IMR-90 (cell line): ENCODE measurements at regions not wholly inside any gene's neighbourhood (a gene's known extent, or its start where the extent isn't known, plus 50 kb on each side); places are given as distances from the start of the nearest gene placed in this dataset.

Experiments used
- ATAC-seq: fragments of 200-7000 bp; cut with Tn5 transposase; 2 replicates; pipeline ENCODE4 v1.9.1; 2020; ENCODE audit warnings: low read depth, mild to moderate bottlenecking, moderate library complexity
- BruUV-seq: library from RNA; stranded (reverse); fragments of 400-500 nt; replicated peaks from 2 replicates; lab custom pipeline; 2021; lab: Mats Ljungman, UMichigan
- CTCF ChIA-PET: fragments of 300-600 bp; formaldehyde crosslinking; extraction: SDS; loops from one replicate; lab custom pipeline; 2021; ENCODE audit warnings: antibody characterized with exemption; lab: Yijun Ruan, JAX
- POLR2A ChIA-PET: fragments of 300-600 bp; sonication (Branson Sonifier 250); formaldehyde crosslinking; loops from one replicate; lab custom pipeline; 2022; ENCODE audit warnings: antibody characterized with exemption; ENCODE audit not compliant: unreplicated experiment; lab: Charles Lee
- DNase-seq: peaks from one replicate; pipeline ENCODE4 v3.0.0; 2013
- H2AFZ ChIP-seq: replicated peaks from 2 replicates; pipeline ENCODE3; 2013; ENCODE audit warnings: low read length, mild to moderate bottlenecking; ENCODE audit not compliant: poor library complexity
- H2AK5ac ChIP-seq: 2 replicates; pipeline ENCODE4 v1.6.1; 2013; ENCODE audit warnings: low read depth, low read length, inconsistent platforms
- H2AK9ac ChIP-seq: replicated peaks from 2 replicates; pipeline ENCODE3; 2013; ENCODE audit warnings: mild to moderate bottlenecking, low read depth, low read length, moderate library complexity; ENCODE audit not compliant: poor library complexity
- H2BK120ac ChIP-seq: 2 replicates; pipeline ENCODE4 v1.6.1; 2013; ENCODE audit warnings: low read depth, low read length, inconsistent platforms
- H2BK15ac ChIP-seq: 3 replicates; pipeline ENCODE4 v1.6.1; 2013; ENCODE audit warnings: low read depth, low read length, inconsistent platforms
- H2BK20ac ChIP-seq: 2 replicates; pipeline ENCODE4 v1.6.1; 2013; ENCODE audit warnings: low read depth, mild to moderate bottlenecking, inconsistent platforms, low read length, moderate library complexity
- H2BK5ac ChIP-seq: 2 replicates; pipeline ENCODE4 v1.6.1; 2013; ENCODE audit warnings: mild to moderate bottlenecking, low read depth, low read length, inconsistent platforms; ENCODE audit not compliant: poor library complexity, severe bottlenecking
- H3K14ac ChIP-seq: replicated peaks from 2 replicates; pipeline ENCODE4 v1.6.1; 2013; ENCODE audit warnings: low read depth, low read length, inconsistent platforms
- H3K18ac ChIP-seq: 2 replicates; pipeline ENCODE4 v1.6.1; 2013; ENCODE audit warnings: low read depth, low read length, control low read depth
- H3K23ac ChIP-seq: 2 replicates; pipeline ENCODE4 v1.6.1; 2013; ENCODE audit warnings: low read depth, low read length, inconsistent platforms
- H3K27ac ChIP-seq: 2 replicates; pipeline ENCODE4 v1.5.1; 2013; ENCODE audit warnings: mild to moderate bottlenecking, control low read depth, low read length; ENCODE audit not compliant: insufficient read depth
- H3K27me3 ChIP-seq: 2 replicates; pipeline ENCODE4 v1.6.1; 2013; ENCODE audit warnings: low read length; ENCODE audit not compliant: control insufficient read depth, insufficient read depth
- H3K36me3 ChIP-seq: 2 replicates; pipeline ENCODE4 v1.6.1; 2013; ENCODE audit warnings: low read length, mixed read lengths; ENCODE audit not compliant: control insufficient read depth, insufficient read depth
- H3K4ac ChIP-seq: 2 replicates; pipeline ENCODE4 v1.6.1; 2013; ENCODE audit warnings: low read depth, low read length, inconsistent platforms
- H3K4me1 ChIP-seq: 2 replicates; pipeline ENCODE4 v1.6.1; 2013; ENCODE audit warnings: low read length, mixed read lengths; ENCODE audit not compliant: control insufficient read depth, insufficient read depth
- H3K4me2 ChIP-seq: 2 replicates; pipeline ENCODE4 v1.6.1; 2013; ENCODE audit warnings: low read depth, mild to moderate bottlenecking, control low read depth, low read length, moderate library complexity
- H3K4me3 ChIP-seq: 2 replicates; pipeline ENCODE4 v1.5.1; 2013; ENCODE audit warnings: low read depth, mild to moderate bottlenecking, control low read depth, low read length, moderate library complexity; ENCODE audit not compliant: insufficient read depth
- H3K56ac ChIP-seq: 2 replicates; pipeline ENCODE4 v1.6.1; 2013; ENCODE audit warnings: low read length, inconsistent platforms; ENCODE audit not compliant: insufficient read depth; ENCODE audit errors: extremely low read depth
- H3K79me1 ChIP-seq, 2 experiments: 2 replicates each; pipeline ENCODE4 v1.6.1; 2013; ENCODE audit warnings: low read length in 2 of 2, inconsistent platforms in 1 of 2, low read depth in 1 of 2
- H3K9ac ChIP-seq: 2 replicates; pipeline ENCODE4 v1.6.1; 2013; ENCODE audit warnings: low read depth, low read length, control low read depth
- H3K9me1 ChIP-seq: 2 replicates; pipeline ENCODE4 v1.6.1; 2013; ENCODE audit warnings: low read length, inconsistent platforms; ENCODE audit not compliant: insufficient read depth
- H3K9me3 ChIP-seq: 2 replicates; pipeline ENCODE4 v1.6.1; 2013; ENCODE audit warnings: low read length; ENCODE audit not compliant: control insufficient read depth, insufficient read depth
- H4K20me1 ChIP-seq: 2 replicates; pipeline ENCODE4 v1.6.1; 2013; ENCODE audit warnings: low read length, inconsistent platforms; ENCODE audit not compliant: insufficient read depth
- H4K5ac ChIP-seq: 2 replicates; pipeline ENCODE4 v1.6.1; 2013; ENCODE audit warnings: mild to moderate bottlenecking, low read depth, low read length, control low read depth
- H4K8ac ChIP-seq, 2 experiments: 2 replicates each; pipeline ENCODE4 v1.6.1; 2013; ENCODE audit warnings: low read depth in 2 of 2, low read length in 2 of 2, control low read depth in 1 of 2, inconsistent platforms in 1 of 2
- H4K91ac ChIP-seq: 2 replicates; pipeline ENCODE4 v1.6.1; 2013; ENCODE audit warnings: low read depth, low read length, inconsistent platforms; ENCODE audit not compliant: insufficient read depth
- CEBPB ChIP-seq: IDR thresholded peaks from 2 replicates; pipeline ENCODE4 v1.6.1; 2012; ENCODE audit warnings: low read depth, low read length, improper control_type of control experiment
- CHD1 ChIP-seq: IDR thresholded peaks from 2 replicates; pipeline ENCODE4 v1.6.1; 2012; ENCODE audit warnings: low read depth, low read length, improper control_type of control experiment
- FOS ChIP-seq: fragments of 150-350 bp; IDR thresholded peaks from 2 replicates; pipeline ENCODE4 v1.6.1; 2016; ENCODE audit warnings: low read depth, low read length
- MXI1 ChIP-seq: IDR thresholded peaks from 2 replicates; pipeline ENCODE4 v1.6.1; 2012; ENCODE audit warnings: low read depth, mild to moderate bottlenecking, low read length, moderate library complexity, borderline replicate concordance
- NFE2L2 ChIP-seq: fragments of 150-350 bp; IDR thresholded peaks from 2 replicates; pipeline ENCODE4 v1.6.1; 2016; ENCODE audit warnings: low read depth, mild to moderate bottlenecking, low read length
- POLR2A ChIP-seq: IDR thresholded peaks from 2 replicates; pipeline ENCODE4 v1.6.1; 2012; ENCODE audit warnings: mild to moderate bottlenecking, low read depth, low read length
- RCOR1 ChIP-seq: IDR thresholded peaks from 2 replicates; pipeline ENCODE4 v1.6.1; 2012; ENCODE audit warnings: mild to moderate bottlenecking, low read length, improper control_type of control experiment; ENCODE audit not compliant: insufficient replicate concordance
- RFX5 ChIP-seq: IDR thresholded peaks from 2 replicates; pipeline ENCODE4 v1.8.0; 2012; ENCODE audit warnings: low read depth, mild to moderate bottlenecking, low read length, moderate library complexity
- SMC3 ChIP-seq: fragments of 150-350 bp; IDR thresholded peaks from 2 replicates; pipeline ENCODE4 v1.6.1; 2016; ENCODE audit warnings: low read depth, mild to moderate bottlenecking, antibody characterized with exemption, low read length, moderate library complexity
- WGBS, 2 experiments: methylation state at CpG; one replicate each; pipeline versions ENCODE4 v1.1.5 to v1.1.7; 2013; ENCODE audit warnings: missing lambda C conversion rate in 2 of 2; ENCODE audit not compliant: insufficient read length in 1 of 2; ENCODE audit errors: extremely low coverage in 2 of 2; 5-methylcytosine and 5-hydroxymethylcytosine counted together
- dilution Hi-C: fragments of 300-500 bp; cut with HindIII; formaldehyde crosslinking; loops from one replicate; pipeline ENCODE4 v1.14.3; 2018; ENCODE audit warnings: low sequenced_read_pairs; ENCODE audit not compliant: unreplicated experiment
- in situ Hi-C: fragments of 300-500 bp; cut with MboI; formaldehyde crosslinking; loops from 3 replicates; pipeline ENCODE4 v1.14.3; 2019; ENCODE audit warnings: low sequenced_read_pairs, inconsistent platforms, mixed read lengths
- intact Hi-C: fragments of 100-400 bp; cut with micrococcal nuclease; formaldehyde crosslinking; loops from 2 replicates; pipeline ENCODE4 v1.10.0; 2022
- TF ChIP-seq, protein P1 (sequence below): fragments of 150-350 bp; IDR thresholded peaks from 2 replicates; pipeline ENCODE4 v1.6.1; 2017; ENCODE audit warnings: mild to moderate bottlenecking, antibody characterized with exemption, low read length, low read depth
- TF ChIP-seq, protein P2 (sequence below): fragments of 150-350 bp; IDR thresholded peaks from 2 replicates; pipeline ENCODE4 v1.6.1; 2016; ENCODE audit warnings: low read depth, mild to moderate bottlenecking, low read length, moderate library complexity, borderline replicate concordance
- TF ChIP-seq, protein P3 (sequence below): conservative IDR thresholded peaks from 2 replicates; pipeline ENCODE4 v1.5.1; 2012; ENCODE audit warnings: mild to moderate bottlenecking, low read depth, low read length, improper control_type of control experiment

DNA sequence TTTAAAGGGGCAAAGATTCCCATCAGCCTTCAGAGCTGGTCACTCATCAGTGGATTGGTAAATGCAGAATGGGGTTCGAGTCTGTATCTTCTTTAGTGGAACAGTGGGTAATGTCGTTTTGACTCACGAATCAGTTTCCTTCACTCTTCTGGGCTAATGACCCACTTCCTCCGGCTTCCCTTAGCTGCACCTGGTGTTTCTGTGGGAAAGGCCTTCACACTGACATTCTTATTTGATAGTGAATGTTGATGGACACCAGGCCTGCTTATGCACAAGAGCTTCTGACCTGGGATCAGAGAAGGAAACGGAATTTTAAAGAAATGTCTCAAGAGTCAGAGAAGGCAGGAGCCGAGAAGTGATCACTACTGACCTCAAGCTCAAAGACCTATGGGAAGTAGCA lies 272.0 kb upstream of the SULF2 start:
- H3K27ac ChIP-seq: no peak overlapping the region
- no peaks in the 10 kb centered on the region for H3K79me1 ChIP-seq
- no peak overlapping the region for H3K4me2 ChIP-seq
- TF ChIP-seq, protein P1, sequence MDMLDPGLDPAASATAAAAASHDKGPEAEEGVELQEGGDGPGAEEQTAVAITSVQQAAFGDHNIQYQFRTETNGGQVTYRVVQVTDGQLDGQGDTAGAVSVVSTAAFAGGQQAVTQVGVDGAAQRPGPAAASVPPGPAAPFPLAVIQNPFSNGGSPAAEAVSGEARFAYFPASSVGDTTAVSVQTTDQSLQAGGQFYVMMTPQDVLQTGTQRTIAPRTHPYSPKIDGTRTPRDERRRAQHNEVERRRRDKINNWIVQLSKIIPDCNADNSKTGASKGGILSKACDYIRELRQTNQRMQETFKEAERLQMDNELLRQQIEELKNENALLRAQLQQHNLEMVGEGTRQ: no peak
- TF ChIP-seq RCOR1 (no peak), CHD1 (no peak), FOS (no peak), NFE2L2 (no peak), SMC3 (no peak), MXI1 (no peak), RFX5 (no peak), POLR2A (no peak), CEBPB (no peak)
- TF ChIP-seq, protein P2, sequence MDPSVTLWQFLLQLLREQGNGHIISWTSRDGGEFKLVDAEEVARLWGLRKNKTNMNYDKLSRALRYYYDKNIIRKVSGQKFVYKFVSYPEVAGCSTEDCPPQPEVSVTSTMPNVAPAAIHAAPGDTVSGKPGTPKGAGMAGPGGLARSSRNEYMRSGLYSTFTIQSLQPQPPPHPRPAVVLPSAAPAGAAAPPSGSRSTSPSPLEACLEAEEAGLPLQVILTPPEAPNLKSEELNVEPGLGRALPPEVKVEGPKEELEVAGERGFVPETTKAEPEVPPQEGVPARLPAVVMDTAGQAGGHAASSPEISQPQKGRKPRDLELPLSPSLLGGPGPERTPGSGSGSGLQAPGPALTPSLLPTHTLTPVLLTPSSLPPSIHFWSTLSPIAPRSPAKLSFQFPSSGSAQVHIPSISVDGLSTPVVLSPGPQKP: no peak
- TF ChIP-seq, protein P3, sequence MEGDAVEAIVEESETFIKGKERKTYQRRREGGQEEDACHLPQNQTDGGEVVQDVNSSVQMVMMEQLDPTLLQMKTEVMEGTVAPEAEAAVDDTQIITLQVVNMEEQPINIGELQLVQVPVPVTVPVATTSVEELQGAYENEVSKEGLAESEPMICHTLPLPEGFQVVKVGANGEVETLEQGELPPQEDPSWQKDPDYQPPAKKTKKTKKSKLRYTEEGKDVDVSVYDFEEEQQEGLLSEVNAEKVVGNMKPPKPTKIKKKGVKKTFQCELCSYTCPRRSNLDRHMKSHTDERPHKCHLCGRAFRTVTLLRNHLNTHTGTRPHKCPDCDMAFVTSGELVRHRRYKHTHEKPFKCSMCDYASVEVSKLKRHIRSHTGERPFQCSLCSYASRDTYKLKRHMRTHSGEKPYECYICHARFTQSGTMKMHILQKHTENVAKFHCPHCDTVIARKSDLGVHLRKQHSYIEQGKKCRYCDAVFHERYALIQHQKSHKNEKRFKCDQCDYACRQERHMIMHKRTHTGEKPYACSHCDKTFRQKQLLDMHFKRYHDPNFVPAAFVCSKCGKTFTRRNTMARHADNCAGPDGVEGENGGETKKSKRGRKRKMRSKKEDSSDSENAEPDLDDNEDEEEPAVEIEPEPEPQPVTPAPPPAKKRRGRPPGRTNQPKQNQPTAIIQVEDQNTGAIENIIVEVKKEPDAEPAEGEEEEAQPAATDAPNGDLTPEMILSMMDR: no peak
- intact Hi-C loops: no loop called here
- no peaks in the 10 kb centered on the region for H4K20me1 ChIP-seq
- no peak overlapping the region for H2BK5ac ChIP-seq
- CTCF ChIA-PET: no interaction called here
- no peak overlapping the region for H2BK15ac ChIP-seq
- no peak overlapping the region for H2AK9ac ChIP-seq
- ATAC-seq (no peak), DNase-seq (no peak)
- no peak overlapping the region for H3K56ac ChIP-seq
- no peak overlapping the region for H3K9ac ChIP-seq
- BruUV-seq: no TSS peak
- H4K5ac ChIP-seq: no peak overlapping the region
- H4K91ac ChIP-seq: no peak overlapping the region
- H3K14ac ChIP-seq: no peak overlapping the region
- H4K8ac ChIP-seq: no peak overlapping the region
- no peak overlapping the region for H2BK20ac ChIP-seq
- POLR2A ChIA-PET: no interaction called here
- H3K27me3 ChIP-seq: no peaks in the 10 kb centered on the region
- no peak overlapping the region for H3K23ac ChIP-seq
- peaks cover 13% of the 10 kb centered on the region for H3K9me3 ChIP-seq
- no peak overlapping the region for H3K4ac ChIP-seq
- no peak overlapping the region for H3K18ac ChIP-seq
- dilution Hi-C loops: no loop called here
- H3K4me3 ChIP-seq: no peak overlapping the region
- no peaks in the 10 kb centered on the region for H3K9me1 ChIP-seq
- no peak overlapping the region for H2AK5ac ChIP-seq
- H3K36me3 ChIP-seq: no peaks in the 10 kb centered on the region
- H2BK120ac ChIP-seq: no peak overlapping the region
- in situ Hi-C loops: no loop called here
- H2AFZ ChIP-seq: no peak overlapping the region
- no peaks in the 10 kb centered on the region for H3K4me1 ChIP-seq
- WGBS, 2 experiments: 48% methylated on average over 2 of the region's 6 CpGs; no CpG with 5 or more reads in 1 of the 2 experiments
